ENCODE measurements at regions not wholly inside any gene's neighbourhood (a gene's known extent, or its start where the extent isn't known, plus 50 kb on each side); places are given as distances from the start of the nearest gene placed in this dataset.

DNA sequence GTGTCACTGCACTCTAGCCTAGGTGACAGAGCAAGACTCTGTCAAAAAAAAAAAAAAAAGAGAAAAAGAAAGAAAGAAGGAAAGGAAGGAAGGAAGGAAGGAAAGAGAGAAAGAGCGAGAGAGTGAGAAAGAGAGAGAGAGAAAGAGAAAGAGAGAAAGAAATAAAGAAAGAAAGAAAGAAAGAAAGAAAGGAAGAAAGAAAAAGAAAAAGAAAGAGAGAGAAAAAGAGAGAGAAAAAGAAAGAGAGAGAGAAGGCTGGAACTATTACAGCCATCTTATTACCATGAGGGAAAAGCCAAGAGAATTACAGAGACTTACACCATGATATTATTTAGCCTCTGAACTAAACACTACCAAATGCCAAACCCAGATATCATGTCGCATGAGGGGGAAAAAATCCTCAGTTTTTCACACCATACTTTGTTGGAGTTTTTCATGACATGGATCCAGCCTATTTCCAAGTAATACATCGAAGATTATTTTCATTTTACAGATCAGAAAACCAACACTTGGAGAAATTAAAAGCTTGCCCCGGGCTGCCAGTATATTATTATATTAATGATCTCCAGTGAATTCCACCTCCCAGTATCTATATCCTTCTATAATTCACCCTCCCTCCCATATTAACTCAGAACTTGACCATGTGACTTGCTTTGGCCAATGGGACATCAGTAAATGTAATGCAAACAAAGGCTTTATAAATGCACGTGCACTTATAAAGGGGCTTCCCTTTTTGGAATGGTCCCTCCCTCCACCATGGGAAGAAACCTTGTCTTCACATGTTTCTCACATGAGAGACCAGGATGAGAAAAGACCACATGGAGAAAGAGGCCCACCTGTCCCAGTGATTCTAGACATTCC, 148.6 kb downstream of the MIS18A start:
- BruUV-seq (replicated peaks) = no TSS peak
- FAIRE-seq = no peak
- H3K9ac ChIP-seq (ENCODE audit: insufficient read depth in 1 of 2, low read depth in 2 of 2, low read length in 2 of 2) = no peak overlapping the region
- intact Hi-C loops (cut with micrococcal nuclease) = no loop called here
- no peak overlapping the region for H3K27ac ChIP-seq (ENCODE audit: extremely low read depth, low read depth, low read length)
- ATAC-seq = no peak
- in situ Hi-C loops (cut with MboI) = no loop called here
- H3K79me2 ChIP-seq (ENCODE audit: control insufficient read depth, insufficient read depth, low read length) = no peaks in the 10 kb centered on the region
- peaks cover 4 to 11% of the 10 kb centered on the region in 2 experiments; a peak in 2 of 5 replicates for H3K4me1 ChIP-seq (replicated peaks in 1 of 2; ENCODE audit: control insufficient read depth in 2 of 2, insufficient read depth in 2 of 2, low read length in 2 of 2)
- ChIA-PET POLR2A (interaction anchor here (0.6 to 0.8 kb wide), 2 partner anchors 53 to 191 kb away, joined by 3 read pairs; no protein-coding TSS in a partner anchor), CTCF (ENCODE audit: low intra/inter-chr PET ratio) (interaction anchor here (0.5 kb wide), 1 partner anchor 60 kb away, joined by 3 read pairs; no protein-coding TSS in a partner anchor)
- no peaks in the 10 kb centered on the region for H4K20me1 ChIP-seq (replicated peaks; ENCODE audit: control insufficient read depth, insufficient read depth, low read length)
- H3K4me2 ChIP-seq (ENCODE audit: insufficient read depth, low read length) = no peak overlapping the region
- 2% methylated on average over 4 of the region's 5 CpGs for WGBS (ENCODE audit: insufficient coverage, low coverage, missing lambda C conversion rate)
- peaks cover 4 to 14% of the 10 kb centered on the region in 2 experiments; a peak in 2 of 5 replicates for H3K27me3 ChIP-seq (ENCODE audit: control insufficient read depth in 2 of 2, insufficient read depth in 2 of 2, low read length in 2 of 2)
- no peak overlapping the region for H3K4me3 ChIP-seq
- H2AFZ ChIP-seq (ENCODE audit: low read depth, low read length) = peak overlapping the region; percentile 76; the same call in 1 of the 2 replicates
- H3K9me3 ChIP-seq (replicated peaks; ENCODE audit: control insufficient read depth, insufficient read depth, low read depth, low read length) = no peaks in the 10 kb centered on the region
- H3K9me1 ChIP-seq (ENCODE audit: control insufficient read depth, insufficient read depth, low read length) = no peaks in the 10 kb centered on the region
- DNase-seq (ENCODE audit: extremely low read depth in 1 of 4, low spot score in 3 of 4) = peak in 2 of 4 experiments; percentile 32 to 33
- TF ChIP-seq RAD51 (IDR thresholded peaks at IDR 0.05; ENCODE audit: borderline replicate concordance, low read depth) (peak; percentile 58; the same call in 1 of the 2 replicates), ZNF175 (CRISPR knock-in tag; IDR thresholded peaks at IDR 0.05; ENCODE audit: low read depth) (no peak)
- TF ChIP-seq, protein P1, sequence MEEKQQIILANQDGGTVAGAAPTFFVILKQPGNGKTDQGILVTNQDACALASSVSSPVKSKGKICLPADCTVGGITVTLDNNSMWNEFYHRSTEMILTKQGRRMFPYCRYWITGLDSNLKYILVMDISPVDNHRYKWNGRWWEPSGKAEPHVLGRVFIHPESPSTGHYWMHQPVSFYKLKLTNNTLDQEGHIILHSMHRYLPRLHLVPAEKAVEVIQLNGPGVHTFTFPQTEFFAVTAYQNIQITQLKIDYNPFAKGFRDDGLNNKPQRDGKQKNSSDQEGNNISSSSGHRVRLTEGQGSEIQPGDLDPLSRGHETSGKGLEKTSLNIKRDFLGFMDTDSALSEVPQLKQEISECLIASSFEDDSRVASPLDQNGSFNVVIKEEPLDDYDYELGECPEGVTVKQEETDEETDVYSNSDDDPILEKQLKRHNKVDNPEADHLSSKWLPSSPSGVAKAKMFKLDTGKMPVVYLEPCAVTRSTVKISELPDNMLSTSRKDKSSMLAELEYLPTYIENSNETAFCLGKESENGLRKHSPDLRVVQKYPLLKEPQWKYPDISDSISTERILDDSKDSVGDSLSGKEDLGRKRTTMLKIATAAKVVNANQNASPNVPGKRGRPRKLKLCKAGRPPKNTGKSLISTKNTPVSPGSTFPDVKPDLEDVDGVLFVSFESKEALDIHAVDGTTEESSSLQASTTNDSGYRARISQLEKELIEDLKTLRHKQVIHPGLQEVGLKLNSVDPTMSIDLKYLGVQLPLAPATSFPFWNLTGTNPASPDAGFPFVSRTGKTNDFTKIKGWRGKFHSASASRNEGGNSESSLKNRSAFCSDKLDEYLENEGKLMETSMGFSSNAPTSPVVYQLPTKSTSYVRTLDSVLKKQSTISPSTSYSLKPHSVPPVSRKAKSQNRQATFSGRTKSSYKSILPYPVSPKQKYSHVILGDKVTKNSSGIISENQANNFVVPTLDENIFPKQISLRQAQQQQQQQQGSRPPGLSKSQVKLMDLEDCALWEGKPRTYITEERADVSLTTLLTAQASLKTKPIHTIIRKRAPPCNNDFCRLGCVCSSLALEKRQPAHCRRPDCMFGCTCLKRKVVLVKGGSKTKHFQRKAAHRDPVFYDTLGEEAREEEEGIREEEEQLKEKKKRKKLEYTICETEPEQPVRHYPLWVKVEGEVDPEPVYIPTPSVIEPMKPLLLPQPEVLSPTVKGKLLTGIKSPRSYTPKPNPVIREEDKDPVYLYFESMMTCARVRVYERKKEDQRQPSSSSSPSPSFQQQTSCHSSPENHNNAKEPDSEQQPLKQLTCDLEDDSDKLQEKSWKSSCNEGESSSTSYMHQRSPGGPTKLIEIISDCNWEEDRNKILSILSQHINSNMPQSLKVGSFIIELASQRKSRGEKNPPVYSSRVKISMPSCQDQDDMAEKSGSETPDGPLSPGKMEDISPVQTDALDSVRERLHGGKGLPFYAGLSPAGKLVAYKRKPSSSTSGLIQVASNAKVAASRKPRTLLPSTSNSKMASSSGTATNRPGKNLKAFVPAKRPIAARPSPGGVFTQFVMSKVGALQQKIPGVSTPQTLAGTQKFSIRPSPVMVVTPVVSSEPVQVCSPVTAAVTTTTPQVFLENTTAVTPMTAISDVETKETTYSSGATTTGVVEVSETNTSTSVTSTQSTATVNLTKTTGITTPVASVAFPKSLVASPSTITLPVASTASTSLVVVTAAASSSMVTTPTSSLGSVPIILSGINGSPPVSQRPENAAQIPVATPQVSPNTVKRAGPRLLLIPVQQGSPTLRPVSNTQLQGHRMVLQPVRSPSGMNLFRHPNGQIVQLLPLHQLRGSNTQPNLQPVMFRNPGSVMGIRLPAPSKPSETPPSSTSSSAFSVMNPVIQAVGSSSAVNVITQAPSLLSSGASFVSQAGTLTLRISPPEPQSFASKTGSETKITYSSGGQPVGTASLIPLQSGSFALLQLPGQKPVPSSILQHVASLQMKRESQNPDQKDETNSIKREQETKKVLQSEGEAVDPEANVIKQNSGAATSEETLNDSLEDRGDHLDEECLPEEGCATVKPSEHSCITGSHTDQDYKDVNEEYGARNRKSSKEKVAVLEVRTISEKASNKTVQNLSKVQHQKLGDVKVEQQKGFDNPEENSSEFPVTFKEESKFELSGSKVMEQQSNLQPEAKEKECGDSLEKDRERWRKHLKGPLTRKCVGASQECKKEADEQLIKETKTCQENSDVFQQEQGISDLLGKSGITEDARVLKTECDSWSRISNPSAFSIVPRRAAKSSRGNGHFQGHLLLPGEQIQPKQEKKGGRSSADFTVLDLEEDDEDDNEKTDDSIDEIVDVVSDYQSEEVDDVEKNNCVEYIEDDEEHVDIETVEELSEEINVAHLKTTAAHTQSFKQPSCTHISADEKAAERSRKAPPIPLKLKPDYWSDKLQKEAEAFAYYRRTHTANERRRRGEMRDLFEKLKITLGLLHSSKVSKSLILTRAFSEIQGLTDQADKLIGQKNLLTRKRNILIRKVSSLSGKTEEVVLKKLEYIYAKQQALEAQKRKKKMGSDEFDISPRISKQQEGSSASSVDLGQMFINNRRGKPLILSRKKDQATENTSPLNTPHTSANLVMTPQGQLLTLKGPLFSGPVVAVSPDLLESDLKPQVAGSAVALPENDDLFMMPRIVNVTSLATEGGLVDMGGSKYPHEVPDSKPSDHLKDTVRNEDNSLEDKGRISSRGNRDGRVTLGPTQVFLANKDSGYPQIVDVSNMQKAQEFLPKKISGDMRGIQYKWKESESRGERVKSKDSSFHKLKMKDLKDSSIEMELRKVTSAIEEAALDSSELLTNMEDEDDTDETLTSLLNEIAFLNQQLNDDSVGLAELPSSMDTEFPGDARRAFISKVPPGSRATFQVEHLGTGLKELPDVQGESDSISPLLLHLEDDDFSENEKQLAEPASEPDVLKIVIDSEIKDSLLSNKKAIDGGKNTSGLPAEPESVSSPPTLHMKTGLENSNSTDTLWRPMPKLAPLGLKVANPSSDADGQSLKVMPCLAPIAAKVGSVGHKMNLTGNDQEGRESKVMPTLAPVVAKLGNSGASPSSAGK (IDR thresholded peaks at IDR 0.05) = no peak
- TF ChIP-seq, protein P2, sequence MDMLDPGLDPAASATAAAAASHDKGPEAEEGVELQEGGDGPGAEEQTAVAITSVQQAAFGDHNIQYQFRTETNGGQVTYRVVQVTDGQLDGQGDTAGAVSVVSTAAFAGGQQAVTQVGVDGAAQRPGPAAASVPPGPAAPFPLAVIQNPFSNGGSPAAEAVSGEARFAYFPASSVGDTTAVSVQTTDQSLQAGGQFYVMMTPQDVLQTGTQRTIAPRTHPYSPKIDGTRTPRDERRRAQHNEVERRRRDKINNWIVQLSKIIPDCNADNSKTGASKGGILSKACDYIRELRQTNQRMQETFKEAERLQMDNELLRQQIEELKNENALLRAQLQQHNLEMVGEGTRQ (CRISPR knock-in tag; IDR thresholded peaks at IDR 0.05) = peak; percentile 56
- TF ChIP-seq, protein P3, sequence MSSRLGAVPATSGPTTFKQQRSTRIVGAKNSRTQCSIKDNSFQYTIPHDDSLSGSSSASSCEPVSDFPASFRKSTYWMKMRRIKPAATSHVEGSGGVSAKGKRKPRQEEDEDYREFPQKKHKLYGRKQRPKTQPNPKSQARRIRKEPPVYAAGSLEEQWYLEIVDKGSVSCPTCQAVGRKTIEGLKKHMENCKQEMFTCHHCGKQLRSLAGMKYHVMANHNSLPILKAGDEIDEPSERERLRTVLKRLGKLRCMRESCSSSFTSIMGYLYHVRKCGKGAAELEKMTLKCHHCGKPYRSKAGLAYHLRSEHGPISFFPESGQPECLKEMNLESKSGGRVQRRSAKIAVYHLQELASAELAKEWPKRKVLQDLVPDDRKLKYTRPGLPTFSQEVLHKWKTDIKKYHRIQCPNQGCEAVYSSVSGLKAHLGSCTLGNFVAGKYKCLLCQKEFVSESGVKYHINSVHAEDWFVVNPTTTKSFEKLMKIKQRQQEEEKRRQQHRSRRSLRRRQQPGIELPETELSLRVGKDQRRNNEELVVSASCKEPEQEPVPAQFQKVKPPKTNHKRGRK (tag; IDR thresholded peaks at IDR 0.05) = peak; percentile 99
- H3K36me3 ChIP-seq (ENCODE audit: control insufficient read depth, insufficient read depth, low read length) = no peaks in the 10 kb centered on the region
